ENCODE measurements at regions not wholly inside any gene's neighbourhood (a gene's known extent, or its start where the extent isn't known, plus 50 kb on each side); places are given as distances from the start of the nearest gene placed in this dataset.

DNA sequence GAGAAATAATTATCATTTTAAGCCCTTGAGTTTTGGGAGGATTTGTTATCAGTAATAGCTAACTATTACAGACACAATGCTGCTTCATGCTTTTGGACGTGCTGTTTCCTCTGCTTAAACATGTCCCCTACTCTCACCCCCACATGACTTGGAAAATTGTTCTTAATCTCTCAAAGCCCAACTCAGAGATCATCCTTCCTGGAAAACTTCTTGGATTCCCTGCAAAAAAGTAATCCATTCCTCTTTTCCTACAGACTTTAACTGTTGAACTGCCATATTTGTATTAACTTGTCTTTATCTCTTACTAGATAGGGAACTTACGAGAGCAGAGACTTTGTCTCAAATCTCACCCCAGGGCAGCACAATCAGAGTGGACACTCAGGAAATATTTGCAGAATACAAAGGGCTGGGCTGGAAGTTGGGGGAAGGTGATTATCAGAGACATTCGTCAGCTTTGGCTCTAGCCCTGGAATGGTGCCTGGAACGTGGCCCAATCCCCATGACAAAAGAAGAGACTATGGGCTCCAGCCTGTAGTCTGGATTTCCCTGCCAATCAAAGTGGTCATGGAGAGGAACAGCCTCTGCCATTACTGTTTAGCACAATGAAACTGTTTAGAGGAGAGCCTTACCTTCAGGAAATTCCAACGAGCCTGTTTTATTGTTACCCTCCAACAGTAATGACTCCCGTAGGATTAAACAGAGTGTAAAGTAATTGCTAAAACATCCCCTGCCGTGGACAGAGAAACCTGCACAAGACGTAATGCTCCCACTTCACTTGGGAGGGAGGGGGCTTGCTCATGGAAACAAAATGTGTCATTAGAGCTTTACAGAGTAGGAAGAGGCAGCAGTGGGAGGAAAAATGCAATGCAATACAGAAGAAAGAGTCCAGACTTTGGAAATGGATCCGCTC lies 140.4 kb upstream of the AUTS2 start:
- DNase-seq (ENCODE audit: low read depth in 2 of 2) = no peak

GRCh38 chr7:69464035-69464434 lies 134.2 kb upstream of the AUTS2 start:
- DNase-seq (ENCODE audit: low read depth in 2 of 2) = no peak

GRCh38 chr7:69465262-69465661 lies 133.0 kb upstream of the AUTS2 start:
- DNase-seq (ENCODE audit: low read depth in 2 of 2) = no peak

GRCh38 chr7:69467826-69468225 lies 130.4 kb upstream of the AUTS2 start:
- no peak for DNase-seq (ENCODE audit: low read depth in 2 of 2)

- no peak for DNase-seq (ENCODE audit: low read depth in 2 of 2)
Observed at GRCh38 chr7:69476416-69476815, 121.9 kb upstream of the AUTS2 start.

DNA sequence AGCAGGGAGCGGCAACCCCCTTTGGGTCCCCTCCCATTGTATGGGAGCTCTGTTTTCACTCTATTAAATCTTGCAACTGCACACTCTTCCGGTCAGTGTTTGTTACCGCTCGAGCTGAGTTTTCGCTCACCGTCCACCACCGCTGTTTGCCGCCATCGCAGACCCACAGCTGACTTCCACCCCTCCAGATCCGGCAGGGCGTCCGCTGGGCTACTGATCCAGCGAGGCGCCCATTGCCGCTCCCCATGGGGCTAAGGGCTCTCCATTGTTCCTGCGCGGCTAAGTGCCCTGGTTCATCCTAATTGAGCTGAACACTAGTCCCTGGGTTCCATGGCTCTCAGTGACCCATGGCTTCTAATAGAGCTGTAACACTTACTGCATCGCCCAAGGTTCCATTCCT lies 115.6 kb upstream of the AUTS2 start:
- DNase-seq (ENCODE audit: low read depth in 2 of 2) = no peak

GRCh38 chr7:69489533-69489932 lies 108.7 kb upstream of the AUTS2 start:
- no peak for DNase-seq (ENCODE audit: low read depth in 2 of 2)

DNA sequence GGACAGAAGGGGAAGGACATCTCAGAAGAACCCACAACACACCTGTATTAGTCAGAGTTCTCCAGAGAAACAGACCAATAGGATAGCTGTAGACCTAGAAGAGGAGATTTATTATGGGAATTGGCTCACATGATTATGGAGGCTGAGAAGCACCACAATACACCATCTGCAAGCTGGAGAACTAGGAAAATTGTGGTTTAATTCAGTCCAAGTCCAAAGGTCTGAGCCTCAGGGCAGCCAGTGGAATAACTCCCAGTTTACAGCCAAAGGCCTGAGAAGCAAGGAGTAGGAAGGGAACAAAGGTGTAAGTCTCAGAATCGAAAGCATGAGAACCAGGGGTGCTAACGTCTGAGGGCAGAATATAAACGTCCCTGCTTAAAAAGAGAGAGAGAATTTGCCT lies 99.6 kb upstream of the AUTS2 start:
- DNase-seq (ENCODE audit: low read depth in 2 of 2) = no peak

DNA sequence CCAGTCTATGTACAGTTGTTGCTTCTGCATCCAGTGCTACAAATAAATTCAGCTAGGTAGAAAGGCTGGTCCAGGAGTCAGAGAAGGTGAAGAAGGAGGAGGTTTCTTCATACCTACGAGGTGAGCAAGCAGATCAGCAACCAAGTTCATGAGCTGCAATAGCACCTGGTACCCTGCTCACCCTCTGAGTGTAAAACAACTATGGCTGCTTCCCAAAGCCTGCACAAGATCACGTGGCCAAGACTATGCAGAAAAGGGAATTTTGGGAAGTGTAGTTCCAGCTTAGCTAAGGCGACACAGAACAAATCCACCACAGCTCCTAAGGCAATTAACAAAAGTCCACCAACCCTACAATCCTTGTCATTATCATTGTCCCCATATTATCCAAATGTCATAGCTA lies 95.9 kb upstream of the AUTS2 start:
- DNase-seq (ENCODE audit: low read depth in 2 of 2) = no peak

DNA sequence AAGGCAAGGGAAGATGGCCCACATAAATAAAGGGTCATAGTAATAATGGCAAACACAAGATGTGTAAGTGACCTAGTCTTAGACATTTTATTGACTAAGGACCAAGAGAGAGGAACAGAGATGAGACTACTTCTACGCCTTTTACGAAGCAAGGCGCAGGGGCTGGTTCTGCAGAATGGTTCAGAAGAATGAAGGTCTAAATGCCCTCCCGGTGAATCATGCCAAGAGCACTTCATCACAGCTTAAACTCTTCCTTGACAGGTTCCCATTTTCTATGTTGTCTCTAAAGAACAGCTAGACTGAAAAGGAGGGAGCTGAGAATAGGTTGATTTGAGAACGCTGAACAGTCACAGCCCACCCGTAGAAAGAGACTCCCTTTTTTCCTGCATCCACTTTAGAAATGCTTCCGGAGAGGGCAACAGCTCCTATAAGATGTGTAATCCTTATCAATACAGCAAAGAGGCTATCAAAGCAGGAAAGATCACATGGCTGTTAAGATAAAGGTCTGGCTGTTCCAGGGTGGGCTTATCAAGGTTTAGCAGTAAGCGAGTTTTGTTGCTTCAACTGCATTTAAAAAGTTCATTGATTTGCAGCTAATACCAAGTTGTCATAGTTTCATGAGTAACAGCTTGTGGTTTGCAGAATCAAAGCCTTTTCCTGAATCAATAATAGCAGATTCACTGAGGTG lies 93.4 kb upstream of the AUTS2 start:
- no peak for DNase-seq (ENCODE audit: low read depth in 2 of 2)

DNA sequence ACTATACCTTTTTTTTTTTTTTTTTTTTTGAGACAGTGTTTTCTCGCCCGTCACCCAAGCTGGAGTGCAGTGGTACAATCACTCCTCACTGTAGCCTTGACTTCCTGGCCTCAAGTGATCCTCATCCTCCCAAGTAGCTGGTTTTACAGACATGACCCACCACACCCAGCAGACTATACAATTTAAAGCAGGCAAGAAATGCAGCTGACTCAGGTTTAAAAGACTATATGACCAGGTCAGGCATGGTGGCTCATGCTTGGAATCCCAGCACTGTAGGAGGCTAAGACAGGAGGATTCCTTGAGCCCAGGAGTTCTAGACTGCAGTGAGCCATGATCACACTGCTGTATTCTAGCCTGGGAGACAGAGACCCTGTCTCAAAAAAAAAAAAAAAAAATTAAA lies 89.5 kb upstream of the AUTS2 start:
- no peak for DNase-seq (ENCODE audit: low read depth in 2 of 2)

DNA sequence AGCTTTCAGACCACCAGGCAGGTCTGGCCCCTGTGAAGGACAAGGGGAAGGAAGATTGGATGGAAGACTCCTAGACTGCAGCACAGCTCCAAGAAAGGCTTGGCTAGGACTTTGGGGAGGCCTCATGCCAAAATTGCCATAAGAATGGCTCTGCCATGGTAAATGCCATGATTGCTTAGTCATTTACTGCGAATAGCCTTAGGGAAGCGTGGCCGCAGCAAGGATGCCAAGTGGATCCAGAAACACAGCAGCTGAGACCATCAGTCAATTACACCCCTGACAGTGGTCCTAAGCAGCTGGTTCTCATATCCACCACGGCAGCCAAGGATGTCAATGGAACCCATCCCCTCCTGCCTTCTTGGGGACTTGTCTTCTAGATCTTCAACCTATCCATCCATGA lies 88.2 kb upstream of the AUTS2 start:
- no peak for DNase-seq (ENCODE audit: low read depth in 2 of 2)

DNA sequence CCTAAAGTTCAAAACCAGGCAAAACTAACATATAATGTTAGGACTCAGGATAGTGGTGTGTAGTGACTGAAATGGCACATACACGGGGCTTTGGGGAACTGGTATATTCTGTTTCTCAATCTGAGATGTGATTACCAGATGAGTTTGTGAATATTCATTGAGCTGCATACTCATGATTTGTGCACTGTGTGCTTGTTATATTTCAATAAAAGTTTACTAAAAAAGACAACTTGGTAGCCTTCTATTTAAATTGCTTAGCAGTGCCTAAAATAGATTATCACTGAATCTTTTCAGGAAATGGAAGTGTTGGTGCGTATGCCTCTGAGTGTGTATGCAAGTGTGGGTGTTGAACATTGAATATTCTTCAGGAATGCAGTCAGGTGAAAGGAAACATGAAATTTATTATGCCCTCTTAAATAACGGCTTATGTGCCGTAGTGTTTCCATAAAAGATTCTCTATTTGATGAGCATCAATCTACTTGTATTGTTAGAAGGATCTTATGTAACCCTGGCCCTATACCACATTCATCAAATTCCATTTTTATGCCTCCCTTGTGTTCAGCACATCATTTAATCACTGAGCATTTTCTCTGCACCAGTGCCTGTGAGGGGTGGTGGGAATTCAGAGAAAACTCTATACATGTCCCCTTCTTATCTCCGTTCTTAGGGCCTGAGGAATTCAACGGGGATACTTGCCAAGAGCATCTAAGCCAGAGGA lies 82.6 kb upstream of the AUTS2 start:
- DNase-seq (ENCODE audit: low read depth in 2 of 2) = no peak

GRCh38 chr7:69516238-69516820 lies 81.9 kb upstream of the AUTS2 start:
- no peak for DNase-seq (ENCODE audit: low read depth in 2 of 2)

GRCh38 chr7:69517985-69518704 lies 80.1 kb upstream of the AUTS2 start:
- no peak for DNase-seq (ENCODE audit: low read depth in 2 of 2)

DNA sequence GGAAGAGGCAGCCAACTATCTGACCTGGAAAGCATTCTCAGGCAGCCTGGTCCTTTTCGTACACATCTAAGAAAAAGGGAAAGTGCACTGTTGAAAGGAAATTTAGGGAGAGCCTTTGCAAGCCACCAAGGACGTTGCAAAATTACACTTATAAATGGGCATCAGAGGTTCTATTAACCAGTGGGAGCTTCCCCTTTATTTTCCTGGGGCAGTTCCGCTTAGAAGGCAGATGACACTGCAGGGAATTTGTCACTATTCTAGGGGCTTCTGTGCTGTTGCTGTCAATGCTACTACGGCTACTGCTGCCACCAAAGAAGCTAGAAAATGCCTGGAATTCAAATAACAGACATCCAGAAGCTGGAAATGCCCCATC lies 79.6 kb upstream of the AUTS2 start:
- no peak for DNase-seq (ENCODE audit: low read depth in 2 of 2)

- no peak for DNase-seq (ENCODE audit: low read depth in 2 of 2)
Observed at GRCh38 chr7:69526570-69526969, 71.7 kb upstream of the AUTS2 start.

GRCh38 chr7:69527706-69528105 lies 70.6 kb upstream of the AUTS2 start:
- DNase-seq (ENCODE audit: low read depth in 2 of 2) = no peak

DNA sequence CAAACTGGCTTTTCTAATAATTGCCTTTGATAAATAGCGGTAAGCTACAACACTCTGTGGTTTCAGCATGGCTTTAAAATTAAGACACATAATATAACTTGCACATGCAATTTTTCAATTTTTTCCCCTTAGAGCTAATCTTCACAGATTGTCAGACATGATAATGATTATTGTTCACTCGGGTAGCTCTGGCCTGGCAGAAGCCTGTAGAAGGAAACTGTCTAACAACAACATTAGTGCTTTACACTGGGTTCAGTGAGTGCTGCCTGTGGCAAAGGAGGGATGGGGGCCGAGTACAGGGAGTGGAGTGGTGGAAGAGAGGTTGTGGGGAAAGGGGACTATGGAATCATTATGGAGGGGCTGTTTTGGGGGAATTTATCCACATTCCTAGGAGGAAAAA lies 67.2 kb upstream of the AUTS2 start:
- no peak for DNase-seq (ENCODE audit: low read depth in 2 of 2)

GRCh38 chr7:69534461-69535041 lies 63.7 kb upstream of the AUTS2 start:
- DNase-seq (ENCODE audit: low read depth in 2 of 2) = no peak

DNA sequence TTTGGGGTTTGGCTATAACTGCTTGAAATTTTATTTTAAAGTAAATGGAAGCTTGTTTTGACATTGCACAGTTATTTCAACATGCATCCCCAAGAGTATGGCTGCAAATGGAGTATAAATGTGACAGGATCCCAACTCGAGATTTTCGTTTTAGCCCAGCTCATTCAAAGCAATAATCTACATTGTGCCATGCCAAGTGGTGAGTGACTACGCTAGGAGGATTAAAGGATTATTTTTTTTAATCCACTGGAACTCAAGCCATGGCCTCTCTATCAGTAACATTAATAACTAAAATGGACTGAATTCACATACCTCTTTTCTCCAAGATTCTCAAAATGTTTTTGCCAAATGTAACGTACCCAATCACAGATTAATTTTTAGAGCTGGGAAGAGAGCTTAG lies 60.6 kb upstream of the AUTS2 start:
- DNase-seq (ENCODE audit: low read depth in 2 of 2) = no peak
